Left lung (tissue), 4 donors: ENCODE measurements at regions not wholly inside any gene's neighbourhood (a gene's known extent, or its start where the extent isn't known, plus 50 kb on each side); places are given as distances from the start of the nearest gene placed in this dataset.
"Not testable (repeated sequence)": the region's sequence is repeated elsewhere in the genome, so short reads cannot be mapped to it uniquely, and the experiment has no call there.

Experiments
- ATAC-seq: fragments of 200-7000 bp; cut with Tn5 transposase; one replicate; pipeline ENCODE4 v1.9.1; 2020; ENCODE audit warnings: moderate library complexity
- DNase-seq, 4 donors: peaks; one replicate each; pipeline ENCODE4 v3.0.0-alpha.2; 2013 to 2020
- H3K27ac ChIP-seq, 2 donors: fragments of 200-600 bp; sonication (generic) in 1 of 2; one replicate each; pipeline versions ENCODE4 v1.5.0 to v1.8.0; 2020 to 2021
- H3K27me3 ChIP-seq, 2 donors: fragments of 200-600 bp; sonication (generic) in 1 of 2; one replicate each; pipeline versions ENCODE4 v1.5.0 to v1.8.0; 2020 to 2021
- H3K36me3 ChIP-seq, 2 donors: fragments of 200-600 bp; sonication (generic) in 1 of 2; one replicate each; pipeline versions ENCODE4 v1.5.0 to v1.8.0; 2020 to 2021
- H3K4me1 ChIP-seq, 2 donors: fragments of 200-600 bp; one replicate each; pipeline ENCODE4 v1.8.0; 2021
- H3K4me3 ChIP-seq, 2 donors: fragments of 200-600 bp; sonication (generic) in 1 of 2; one replicate each; pipeline versions ENCODE4 v1.5.0 to v1.8.0; 2020 to 2021; ENCODE audit warnings: mild to moderate bottlenecking in 1 of 2
- H3K9me3 ChIP-seq, 2 donors: fragments of 200-600 bp; sonication (generic) in 1 of 2; one replicate each; pipeline versions ENCODE4 v1.5.0 to v1.8.0; 2020 to 2021
- CTCF ChIP-seq, 2 donors: fragments of 200-600 bp; sonication (generic) in 1 of 2; IDR thresholded peaks; one replicate each; pipeline versions ENCODE4 v1.5.0 to v1.8.0; 2021; ENCODE audit warnings: antibody characterized with exemption in 2 of 2
- intact Hi-C, 2 donors: fragments of 100-400 bp; cut with DNase I; formaldehyde crosslinking; loops; one replicate each; pipeline versions ENCODE4 v1.11.2 to v1.14.2; 2022
- donor health status: DM: no; HTN: yes; CAD: no.
- donor health status: DM: no; HTN: no; CAD: no.

- Histone ChIP-seq H3K36me3 (no peaks in the 10 kb centered on the region), H3K27ac (no peak overlapping the region), H3K4me1 (no peaks in the 10 kb centered on the region), H3K27me3 (no peaks in the 10 kb centered on the region), H3K4me3 (no peak overlapping the region), H3K9me3 (no peaks in the 10 kb centered on the region)
- DNase-seq (no peak), ATAC-seq (no peak)
- intact Hi-C loops = no loop called here
- no peak for TF ChIP-seq CTCF (IDR thresholded peaks at IDR 0.05)
Measured at GRCh38 chr4:97016186-97016907, 1126.9 kb downstream of the STPG2 start.

- Histone ChIP-seq H3K9me3 (no peaks in the 10 kb centered on the region), H3K4me3 (no peak overlapping the region), H3K36me3 (no peaks in the 10 kb centered on the region), H3K27me3 (no peaks in the 10 kb centered on the region), H3K27ac (no peak overlapping the region), H3K4me1 (no peaks in the 10 kb centered on the region)
- no peak for TF ChIP-seq CTCF (IDR thresholded peaks at IDR 0.05)
- ATAC-seq (no peak), DNase-seq (no peak)
- intact Hi-C loops = no loop called here
Measured at GRCh38 chr4:97027728-97028410, 1115.4 kb downstream of the STPG2 start.

- no peak overlapping the region for H3K27ac ChIP-seq
- intact Hi-C loops = no loop called here
- ATAC-seq = no peak
- H3K4me1 ChIP-seq = no peaks in the 10 kb centered on the region
- no peaks in the 10 kb centered on the region for H3K27me3 ChIP-seq
- H3K4me3 ChIP-seq = no peak overlapping the region
- no peak for TF ChIP-seq CTCF (IDR thresholded peaks at IDR 0.05)
- H3K9me3 ChIP-seq = peaks cover 0 to 2% of the 10 kb centered on the region in 2 donors
- no peak for DNase-seq
- no peaks in the 10 kb centered on the region for H3K36me3 ChIP-seq
Measured at GRCh38 chr4:97028785-97029184, 1114.5 kb downstream of the STPG2 start.

GRCh38 chr4:97037411-97038145 lies 1105.7 kb downstream of the STPG2 start:
- H3K4me3 ChIP-seq, H3K36me3 ChIP-seq, ATAC-seq, H3K4me1 ChIP-seq, H3K9me3 ChIP-seq, H3K27me3 ChIP-seq, intact Hi-C loops, H3K27ac ChIP-seq: not testable (repeated sequence)
- peak in 2 of 4 donors; percentile 10 to 22 for DNase-seq

GRCh38 chr4:97038146-97038516 lies 1105.1 kb downstream of the STPG2 start:
- Histone ChIP-seq H3K9me3 (peaks cover 0 to 6% of the 10 kb centered on the region in 2 donors), H3K27me3 (no peaks in the 10 kb centered on the region), H3K4me1 (no peaks in the 10 kb centered on the region), H3K36me3 (no peaks in the 10 kb centered on the region), H3K27ac (no peak overlapping the region), H3K4me3 (no peak overlapping the region)
- DNase-seq = no peak
- ATAC-seq = no peak
- TF ChIP-seq CTCF (IDR thresholded peaks at IDR 0.05) = no peak
- intact Hi-C loops = no loop called here
